Stimulated activated CD4-positive, alpha-beta T cell treated with anti-CD3 and anti-CD28 coated beads, Interleukin-15, amount 100 ng/mL, for 48 hours (primary cell): ENCODE measurements at regions not wholly inside any gene's neighbourhood (a gene's known extent, or its start where the extent isn't known, plus 50 kb on each side); places are given as distances from the start of the nearest gene placed in this dataset.

Experiments
- DNase-seq, 2 donors: peaks; one replicate each; pipeline ENCODE4 v3.0.0-alpha.2; 2020; ENCODE audit warnings: low read depth in 2 of 2

DNA sequence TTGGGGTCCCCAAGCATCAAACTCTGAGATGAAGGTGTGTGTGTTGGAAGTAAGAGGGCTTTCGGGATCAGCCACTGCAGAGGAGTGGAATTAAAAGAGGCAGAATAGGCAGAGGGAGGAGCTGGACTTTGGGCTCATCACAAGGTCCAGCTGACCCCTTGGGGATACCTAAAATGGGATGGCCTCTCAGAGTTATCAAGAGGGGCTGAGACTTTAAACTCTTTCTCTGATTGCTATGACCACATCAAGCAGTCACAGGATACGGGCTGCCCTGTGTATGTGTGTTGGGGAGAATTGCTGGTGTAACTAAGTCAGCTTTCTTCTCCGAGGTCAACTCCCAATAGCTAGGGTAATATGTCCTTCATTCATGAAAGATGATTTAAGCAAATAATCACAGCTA, 127.7 kb upstream of the SLC14A2 start:
- DNase-seq: no peak

DNA sequence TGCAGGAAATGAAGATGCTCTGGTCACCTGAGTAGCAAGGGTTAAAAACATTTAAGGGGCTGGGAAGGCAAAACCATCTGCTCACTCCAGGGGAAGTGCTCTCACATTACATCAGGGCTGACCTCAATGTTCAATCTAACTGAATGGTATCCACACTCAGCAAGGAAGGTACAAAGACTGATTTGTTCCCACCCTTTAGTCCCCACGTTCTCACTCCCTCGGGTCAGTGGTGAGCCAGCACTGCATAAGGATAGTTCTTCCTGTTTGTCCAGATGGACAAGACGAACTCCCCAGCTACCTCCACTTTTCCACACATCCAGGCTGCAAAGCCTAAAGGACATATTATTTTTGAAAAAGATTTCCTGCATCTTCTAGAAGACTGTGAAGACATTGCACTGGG, 126.6 kb upstream of the SLC14A2 start:
- DNase-seq: no peak

DNA sequence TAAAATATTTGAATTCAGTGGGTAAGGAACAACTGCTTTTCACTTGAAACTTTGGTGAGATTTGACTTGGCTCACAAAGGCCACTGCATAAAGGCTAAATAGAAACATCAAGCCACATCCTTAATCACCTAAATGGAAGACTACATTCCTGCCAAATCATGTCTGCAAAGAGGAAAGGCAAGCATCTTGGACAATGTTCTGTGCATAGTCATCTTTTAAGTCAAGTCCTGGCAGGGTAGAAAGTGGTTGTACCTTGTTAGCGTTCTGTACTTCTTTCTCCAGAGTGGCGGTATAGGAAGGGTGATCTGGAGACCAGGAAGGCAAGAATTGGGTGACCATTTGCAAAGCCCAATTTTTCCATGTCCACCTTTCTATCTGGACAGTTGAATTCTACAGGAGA, 121.4 kb upstream of the SLC14A2 start:
- DNase-seq: no peak

DNA sequence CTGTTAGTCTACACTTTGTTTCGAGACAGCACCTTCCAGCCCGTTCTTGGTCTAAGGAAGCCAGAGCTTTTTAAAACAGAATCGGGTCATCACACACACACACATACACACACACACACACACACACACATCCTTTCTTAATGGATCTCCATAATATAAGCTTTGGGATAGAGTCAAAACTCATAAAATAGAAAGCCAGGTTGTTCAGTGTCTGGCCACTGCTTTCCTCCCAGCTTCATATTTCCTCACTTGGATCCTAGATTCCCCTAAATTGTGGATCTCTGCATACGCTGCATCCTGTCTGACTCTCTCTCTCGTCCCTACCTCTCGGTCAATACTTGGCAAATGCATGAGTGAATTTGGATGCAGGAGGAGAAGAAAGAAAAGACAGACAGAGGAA, 120.5 kb upstream of the SLC14A2 start:
- DNase-seq: no peak

DNA sequence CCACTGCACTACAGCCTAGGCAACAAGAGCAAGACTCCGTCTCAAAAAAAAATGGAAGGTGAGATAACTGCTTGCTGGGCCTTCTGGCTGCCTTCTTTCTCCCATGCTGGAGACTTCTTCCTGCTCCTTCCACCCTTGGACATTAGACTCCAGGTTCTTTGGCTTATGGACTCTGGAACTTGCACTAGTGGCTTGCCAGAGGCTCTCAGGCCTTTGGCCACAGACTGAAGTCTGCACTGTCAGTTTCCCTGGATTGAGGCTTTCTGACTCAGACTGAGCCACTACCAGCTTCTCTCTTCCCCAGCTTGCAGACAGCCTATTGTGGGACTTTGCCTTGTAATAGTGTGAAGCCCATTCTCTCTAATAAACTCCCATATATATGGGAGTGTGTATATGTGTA, 118.5 kb upstream of the SLC14A2 start:
- DNase-seq: no peak

DNA sequence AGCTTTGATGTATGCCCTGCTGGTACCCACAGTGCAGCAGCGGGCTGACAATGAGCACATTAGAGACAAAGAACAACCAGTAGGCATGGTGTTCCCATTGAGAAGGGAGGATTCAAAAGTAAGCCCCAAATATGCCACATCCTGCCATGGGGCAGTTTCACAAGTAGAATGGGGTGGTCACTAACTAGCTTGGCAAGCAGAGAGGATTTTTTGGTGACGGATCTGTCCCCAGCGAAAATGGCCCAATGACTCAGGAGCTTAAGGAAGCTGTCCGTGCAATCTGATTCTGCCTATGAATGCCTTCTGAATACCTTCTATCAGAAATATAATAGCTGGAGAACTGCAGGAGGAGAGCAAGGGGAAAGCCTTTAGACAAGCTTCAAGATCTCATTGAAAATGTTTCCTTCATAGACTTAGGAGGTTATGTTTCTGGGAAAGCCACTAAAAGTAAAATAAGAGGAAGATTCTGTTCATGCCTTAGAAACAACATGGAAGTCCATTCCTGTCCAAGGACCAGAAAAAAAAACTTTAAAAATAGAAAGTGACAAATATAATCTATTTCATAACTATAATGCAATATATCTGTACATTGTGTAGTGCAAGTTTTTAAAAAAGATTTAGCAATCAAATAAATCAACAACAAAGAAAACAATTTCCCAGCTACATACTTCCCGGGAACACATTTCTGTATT, 117.5 kb upstream of the SLC14A2 start:
- DNase-seq: no peak

DNA sequence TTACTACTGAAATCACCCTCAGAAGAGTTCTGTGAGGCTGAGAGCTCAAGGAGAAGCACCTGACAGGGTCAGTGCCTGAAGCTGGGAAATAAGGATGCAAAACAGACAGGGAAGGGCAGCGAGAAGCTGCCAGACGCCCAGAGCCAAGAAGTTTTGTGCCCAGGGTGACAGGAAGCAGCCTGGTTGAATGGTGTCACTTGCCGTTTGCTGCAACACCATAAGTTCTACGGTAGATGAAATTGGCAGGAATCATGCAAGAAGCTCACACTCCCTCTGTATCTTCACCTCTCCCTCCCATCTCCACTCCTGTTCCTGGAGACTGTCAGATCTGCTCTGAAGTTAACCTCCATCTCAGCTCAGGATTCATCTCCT, 117.0 kb upstream of the SLC14A2 start:
- DNase-seq: no peak

DNA sequence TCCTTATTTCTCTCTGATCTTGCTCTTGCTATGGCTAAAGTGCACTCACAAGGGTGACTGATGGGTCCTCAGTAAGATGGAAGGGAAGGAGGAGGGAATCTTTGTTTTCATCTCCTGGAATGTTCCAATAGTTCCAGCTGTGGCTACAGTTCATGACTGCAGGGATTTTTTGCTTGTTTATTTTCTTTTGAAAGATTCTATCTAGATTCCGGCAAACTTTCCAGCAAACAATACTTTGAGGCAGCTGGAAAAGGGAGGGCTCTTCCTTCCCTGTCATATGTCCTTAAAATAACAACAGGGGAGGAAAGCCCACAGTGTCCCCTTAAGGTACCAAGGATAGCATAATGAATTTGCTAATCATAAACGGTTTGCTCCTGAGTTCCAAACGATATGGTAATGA, 111.3 kb upstream of the SLC14A2 start:
- no peak for DNase-seq

DNA sequence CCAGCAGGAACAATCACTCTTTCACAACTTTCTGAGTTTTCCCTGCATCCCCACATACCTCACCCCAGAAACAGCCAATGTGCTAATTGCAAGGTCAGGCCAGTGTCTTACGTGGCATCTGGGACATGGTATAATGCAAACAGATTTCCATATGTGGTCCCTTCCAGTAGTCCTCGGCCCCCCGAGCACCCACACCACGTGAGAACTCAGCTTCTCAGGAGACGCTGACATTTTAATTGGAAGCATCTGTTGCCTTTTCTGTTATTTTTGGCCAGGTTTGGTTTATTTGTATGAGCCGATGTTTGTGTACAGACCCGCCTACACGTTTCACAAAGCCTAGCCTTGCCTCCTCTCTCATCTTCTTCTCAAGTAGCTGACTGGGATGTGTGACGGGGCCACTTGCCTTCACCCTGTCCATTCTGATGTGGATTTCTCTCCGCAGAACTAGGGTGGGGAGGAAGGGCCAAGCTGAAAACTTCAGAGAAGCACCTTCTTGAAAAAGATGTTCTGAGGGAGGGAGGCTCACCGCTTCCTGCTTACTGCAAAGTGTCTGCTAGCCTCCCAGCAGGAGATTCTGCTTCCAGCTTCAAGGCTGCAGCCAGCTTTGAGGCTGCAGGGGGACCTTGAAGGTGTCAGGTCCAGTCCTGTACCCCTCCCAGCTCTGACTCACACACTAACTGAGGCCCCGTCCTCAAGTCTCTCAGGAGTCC, 109.6 kb upstream of the SLC14A2 start:
- no peak for DNase-seq

DNA sequence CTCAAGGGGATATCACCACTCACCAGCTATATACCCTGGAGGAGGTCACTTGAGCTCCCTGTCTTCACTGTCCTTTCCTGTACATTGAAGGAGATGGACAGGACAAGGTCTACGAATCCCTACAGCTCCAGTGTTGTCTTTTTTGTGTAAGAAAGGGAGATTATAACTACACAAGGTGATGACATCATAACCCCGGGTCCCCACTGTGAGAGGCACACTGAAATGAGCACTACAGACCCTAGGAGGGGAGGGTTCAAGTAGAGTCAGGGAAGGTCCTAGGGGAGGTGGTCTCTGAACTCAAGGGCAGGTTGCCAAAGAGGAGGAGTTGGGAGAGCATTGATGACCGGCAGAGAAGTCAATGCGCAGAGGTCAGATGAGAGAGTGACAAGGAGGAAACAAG, 108.3 kb upstream of the SLC14A2 start:
- DNase-seq: no peak

DNA sequence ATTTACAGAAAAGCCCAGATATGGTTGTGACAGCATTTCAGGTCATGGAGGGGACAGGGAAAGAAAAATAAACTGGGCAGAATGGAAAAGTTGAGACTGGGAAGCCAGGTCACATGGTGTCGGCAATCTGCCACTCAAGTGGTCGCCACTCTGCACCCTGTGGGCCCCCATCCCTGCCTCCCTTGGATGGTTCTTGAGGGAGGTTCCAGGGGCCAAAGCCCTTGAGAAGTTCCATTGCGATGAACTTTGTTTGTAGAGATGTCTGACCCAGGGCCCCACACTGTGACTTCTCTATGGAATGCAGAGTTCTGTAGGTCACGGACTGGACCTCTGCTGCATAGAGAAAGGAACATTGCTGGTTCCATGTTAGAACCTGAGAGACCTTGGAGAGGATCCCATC, 105.7 kb upstream of the SLC14A2 start:
- DNase-seq: no peak

DNA sequence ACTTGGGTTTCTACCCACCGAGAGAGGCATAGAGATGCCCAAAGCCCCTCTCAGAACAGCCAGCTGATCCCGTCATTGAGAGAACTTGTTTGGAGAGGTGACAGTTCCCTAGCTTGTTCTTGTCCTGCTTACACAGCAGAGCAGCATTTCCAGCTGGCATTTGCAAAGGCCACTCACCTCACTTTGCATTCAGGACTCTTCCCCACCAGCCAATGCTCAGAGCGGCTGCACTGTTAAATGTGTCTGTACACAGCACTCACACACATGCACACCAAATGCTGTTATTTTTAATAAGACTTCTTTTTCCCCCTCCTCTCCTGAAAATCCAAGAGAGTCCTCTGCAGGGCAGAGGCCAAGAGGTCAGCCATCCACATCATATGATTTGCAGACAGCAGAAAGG, 104.6 kb upstream of the SLC14A2 start:
- no peak for DNase-seq

DNA sequence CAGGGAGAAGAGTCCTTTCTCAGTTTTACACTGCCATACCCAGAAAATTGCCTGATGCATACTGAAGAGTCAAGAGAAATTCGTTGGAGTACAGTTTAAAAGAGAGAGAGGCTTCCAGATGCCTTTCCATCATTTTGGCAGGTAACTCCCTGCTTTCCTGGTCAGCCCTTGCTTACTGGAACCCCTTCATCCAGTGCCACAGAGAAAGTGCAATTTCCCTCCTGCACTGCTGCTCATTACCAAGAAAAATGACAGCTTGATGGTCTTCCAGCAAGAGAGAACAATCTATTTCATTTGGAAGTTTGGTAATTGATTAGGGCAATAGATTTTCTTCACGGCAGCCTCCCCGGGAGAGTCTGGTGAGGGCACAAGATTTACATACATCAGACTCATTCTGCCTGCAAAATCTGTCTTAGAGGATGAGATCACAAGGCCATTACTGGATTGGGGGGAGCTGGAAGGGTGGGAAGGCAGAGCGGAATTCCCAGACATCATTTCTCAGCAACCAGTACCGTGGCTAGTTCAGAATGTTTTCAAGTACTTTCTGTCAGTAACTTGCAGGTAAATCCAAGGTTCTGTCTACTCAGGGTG, 102.8 kb upstream of the SLC14A2 start:
- DNase-seq: no peak

DNA sequence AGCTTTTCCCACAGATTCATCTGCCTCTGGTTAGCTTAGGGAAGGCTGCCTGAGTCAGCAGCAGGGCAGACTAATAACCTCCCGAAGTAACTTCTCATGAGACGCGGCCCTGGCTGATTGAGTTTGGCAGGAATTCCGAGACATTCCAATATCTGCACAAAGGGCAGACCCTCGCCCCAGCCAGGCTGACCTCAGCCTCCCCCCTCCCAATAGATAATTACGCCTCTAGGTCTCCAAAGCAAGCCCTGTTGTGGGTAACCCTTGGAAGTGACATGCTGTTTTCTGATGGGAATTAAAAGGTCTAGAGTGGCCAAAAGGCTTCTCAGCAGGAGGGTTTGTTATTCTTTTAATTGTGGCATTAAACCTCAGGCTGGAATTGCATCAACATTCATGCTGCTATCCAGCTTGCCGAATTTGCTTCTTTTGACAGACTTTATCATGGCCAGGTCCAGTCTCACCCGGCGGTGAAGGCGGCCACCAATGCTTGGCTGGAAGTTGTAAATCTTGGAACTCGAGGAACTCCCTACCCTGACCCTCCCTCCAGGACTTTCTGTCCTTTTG, 98.0 kb upstream of the SLC14A2 start:
- no peak for DNase-seq

DNA sequence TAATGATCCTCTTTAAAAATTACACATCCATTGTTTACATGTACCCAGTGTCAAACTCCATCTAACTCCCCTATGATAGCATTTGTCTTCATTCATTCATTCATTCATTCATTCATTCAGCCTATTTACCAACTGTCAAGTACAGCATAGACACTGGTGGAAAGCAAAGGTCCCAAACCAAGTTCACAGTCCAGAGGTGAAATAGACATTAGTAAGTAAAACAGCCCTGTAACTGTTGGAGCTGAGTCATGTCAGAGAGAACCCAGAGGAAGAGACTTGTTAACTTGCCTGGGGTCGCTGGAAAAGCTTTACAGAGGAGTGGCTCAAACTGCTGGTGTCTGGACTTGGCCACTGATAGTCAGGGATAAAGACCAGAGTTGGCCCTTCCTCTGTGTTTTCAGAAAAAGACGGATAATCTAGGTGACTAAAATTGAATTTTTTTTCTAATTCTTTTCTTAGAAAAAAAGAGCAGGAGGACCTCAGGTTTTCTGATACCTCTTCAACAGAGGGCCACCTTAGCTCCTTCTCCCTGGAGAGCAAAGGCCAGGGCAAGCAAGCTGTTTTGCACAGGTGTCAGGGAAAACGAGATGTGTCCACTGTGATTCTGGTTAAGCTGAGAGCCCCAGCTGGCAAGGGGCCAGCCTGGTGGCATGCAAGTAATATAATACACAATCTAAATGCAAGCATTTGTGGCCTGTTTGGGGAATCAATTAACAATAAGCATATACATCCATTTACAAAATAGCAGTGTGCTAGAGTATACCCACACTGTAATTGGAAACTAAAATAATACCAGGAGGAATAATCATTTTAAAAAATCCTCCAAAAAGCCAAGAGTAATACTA, 96.7 kb upstream of the SLC14A2 start:
- DNase-seq: no peak

DNA sequence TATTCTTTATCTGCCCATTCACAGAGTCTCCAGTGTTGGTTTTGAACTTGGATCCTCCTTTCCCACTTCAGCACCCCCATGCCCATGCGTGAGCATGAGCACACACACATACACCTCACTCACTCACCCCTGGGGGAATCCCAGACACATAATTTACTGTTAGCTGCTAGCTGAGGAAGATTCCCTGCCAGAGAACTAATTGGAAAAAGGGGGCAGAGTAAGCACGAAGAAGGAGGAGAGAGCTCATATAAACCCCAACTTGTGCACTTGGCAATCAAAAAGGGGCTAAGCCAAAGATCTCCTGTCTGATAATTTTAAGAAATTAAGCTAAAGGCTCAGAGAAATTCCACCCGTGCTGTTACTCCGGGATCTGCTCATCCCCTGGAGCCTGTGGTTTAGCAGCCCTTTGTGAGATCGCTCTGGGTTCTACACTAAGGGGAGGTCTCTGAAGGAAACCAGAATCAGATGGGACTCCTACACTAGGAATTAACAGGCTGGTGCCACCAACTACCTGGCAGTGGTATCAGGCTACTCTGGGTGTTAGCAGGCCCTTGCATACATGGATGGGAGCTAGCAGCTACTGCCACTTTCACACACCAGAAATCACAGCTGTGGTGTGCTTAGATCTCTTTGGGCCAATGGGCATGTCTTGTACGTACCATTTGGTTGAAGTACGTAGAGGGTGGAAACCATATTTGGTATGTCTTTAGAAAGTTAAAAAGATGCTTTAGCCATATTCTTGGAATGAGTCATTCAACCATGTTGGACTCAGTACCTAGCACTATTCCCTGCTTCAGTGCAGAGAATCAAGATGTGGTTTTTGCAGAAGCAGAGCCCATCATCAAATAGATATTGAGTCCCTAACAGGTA, 95.6 kb upstream of the SLC14A2 start:
- no peak for DNase-seq

DNA sequence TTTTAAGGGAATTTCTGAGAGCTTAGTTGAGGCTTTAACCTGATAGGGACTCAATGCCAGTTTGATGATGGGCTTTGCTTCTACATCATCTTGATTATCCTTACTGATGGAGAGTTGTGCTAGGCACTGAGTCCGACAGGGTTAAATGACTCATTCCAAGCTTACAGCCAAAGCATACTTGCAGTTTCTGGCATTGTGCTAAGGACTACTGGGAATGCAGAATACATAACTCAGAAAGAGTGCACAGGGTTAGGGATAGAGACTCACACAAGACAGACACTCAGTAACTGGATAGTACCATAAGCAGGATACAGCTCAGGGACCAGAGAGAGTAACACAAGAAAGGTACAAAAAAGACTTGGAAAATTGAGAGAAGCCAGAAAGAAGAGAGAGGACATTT, 94.1 kb upstream of the SLC14A2 start:
- no peak for DNase-seq

DNA sequence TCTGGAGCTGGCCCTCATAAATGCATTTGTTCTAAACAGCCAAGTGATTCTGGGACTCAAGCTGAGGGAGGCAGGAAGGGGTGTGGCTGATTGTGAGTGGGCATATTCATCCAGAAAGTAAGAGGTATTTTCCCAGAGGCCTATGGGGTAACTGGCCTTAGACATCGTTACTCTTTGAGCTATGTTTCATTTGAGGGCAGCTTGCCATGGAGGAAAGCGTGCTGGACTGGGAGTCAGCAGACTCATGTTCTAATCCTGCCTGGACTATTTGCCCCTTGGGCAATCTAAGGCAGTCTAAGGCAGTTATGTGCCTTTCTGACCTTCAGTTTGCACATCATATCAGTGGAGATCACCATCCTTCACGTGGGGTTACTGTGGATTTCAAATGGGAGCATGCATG, 93.5 kb upstream of the SLC14A2 start:
- no peak for DNase-seq

DNA sequence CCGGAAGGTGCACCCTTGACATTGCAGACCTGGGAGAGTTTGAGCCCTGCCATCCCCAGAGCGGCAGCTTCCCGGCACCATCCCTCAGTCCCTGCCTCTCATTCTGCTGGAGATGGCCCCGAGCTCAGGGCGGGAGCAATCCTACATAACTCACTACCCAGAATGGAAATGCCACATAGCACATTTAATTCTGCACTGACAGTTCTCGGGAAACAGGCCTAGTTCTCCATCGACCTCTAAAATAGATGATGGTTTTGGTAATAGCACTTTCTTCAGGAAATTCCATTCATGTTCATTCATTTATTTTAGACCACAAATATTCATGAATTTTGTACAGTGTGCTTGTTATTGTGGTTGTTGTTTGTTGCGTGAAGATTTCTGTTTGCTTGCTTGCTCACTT, 92.9 kb upstream of the SLC14A2 start:
- DNase-seq: no peak

DNA sequence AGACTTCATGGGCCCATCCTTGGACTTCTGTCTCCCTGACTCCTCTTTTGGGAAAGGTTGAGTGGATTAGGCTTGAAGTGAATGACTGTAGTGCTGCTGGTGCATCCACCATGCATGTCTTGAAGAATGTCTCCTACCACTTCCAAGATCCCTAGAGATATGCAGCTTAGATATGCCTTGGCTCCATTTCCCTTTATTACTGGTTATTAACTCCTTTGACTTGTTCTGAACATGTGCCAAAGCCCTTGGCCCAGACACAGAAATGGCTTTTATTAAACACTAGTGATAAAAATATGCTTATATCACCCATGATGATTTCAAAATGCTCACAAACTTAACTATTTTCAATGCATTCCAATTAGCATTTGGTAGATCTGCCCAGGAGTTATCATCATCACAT, 90.0 kb upstream of the SLC14A2 start:
- no peak for DNase-seq

DNA sequence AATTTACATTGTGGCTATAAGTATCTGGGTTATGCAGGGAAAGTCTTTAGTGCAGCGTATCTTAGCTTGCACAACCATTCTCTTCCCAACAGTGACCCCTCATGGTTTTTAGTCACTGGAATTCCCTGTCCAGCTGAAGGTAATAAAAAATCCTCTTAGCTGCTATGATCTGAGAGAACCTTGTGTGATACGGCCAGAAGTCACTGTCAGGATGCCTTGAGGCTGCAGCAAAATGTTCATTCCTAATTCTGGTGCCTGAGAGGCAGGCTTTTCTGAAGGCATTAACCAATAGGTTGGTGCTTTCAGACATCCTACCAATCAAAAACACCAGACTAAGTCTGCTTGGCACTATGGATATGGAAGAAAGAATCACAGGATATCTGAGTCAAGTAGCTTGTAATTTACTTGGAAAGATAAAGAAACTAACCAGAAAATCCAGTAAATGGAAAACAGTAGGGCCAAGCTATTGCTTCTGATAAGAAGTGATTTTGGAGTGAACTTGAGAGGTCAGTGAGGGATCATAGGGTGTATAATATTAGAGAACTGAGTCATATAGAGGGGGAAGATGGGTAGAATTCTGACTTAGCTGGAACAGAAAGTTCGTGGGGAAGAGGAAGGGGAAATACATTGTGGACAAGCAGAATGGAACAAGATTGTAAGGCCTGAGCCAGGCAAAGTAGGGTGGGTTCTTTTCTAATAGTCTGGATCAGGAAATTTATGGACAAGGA, 89.0 kb upstream of the SLC14A2 start:
- no peak for DNase-seq
